ENCODE measurements at regions not wholly inside any gene's neighbourhood (a gene's known extent, or its start where the extent isn't known, plus 50 kb on each side); places are given as distances from the start of the nearest gene placed in this dataset.
"Not testable (repeated sequence)": the region's sequence is repeated elsewhere in the genome, so short reads cannot be mapped to it uniquely, and the experiment has no call there.

DNA sequence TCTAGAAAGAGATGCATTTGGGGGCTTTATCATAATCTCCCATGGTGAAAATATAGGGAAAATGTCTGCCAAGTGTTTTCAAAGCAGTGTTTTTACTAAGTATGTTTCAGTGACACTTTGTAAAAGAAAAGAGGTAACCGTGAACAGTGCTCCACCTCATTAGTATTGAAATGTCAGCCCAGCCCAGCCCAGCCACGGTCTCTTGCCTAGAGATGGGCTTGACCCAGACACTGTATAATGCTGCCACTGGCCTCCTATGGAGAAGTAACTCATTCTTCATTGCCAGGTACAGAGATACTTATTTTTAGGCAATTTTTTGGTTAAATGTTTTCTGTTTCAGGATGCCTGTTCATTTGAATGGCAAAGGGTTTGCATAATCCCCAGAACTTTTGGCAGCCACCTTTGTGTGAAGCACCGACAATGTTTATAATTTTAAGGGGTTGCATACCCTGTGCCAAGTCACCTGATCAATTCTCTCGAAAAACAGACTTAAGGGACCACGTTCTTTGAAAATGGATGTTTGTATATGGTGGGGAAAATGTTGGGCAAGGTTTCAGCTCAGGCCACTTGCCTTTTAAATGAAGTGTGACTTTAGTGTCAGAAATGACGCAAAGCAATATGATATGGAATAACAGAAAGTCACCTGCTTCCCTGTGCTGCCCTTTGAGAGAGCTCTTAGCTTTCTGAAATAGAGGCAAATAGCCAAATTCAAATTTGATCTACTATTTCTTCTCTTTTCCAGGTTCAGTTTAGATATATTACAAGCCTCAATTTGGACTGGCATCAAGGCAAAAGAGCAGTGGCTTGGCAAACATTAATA lies 314.5 kb upstream of the RGPD4 start:
- Histone ChIP-seq H3K36me3 (no peaks in the 10 kb centered on the region), H3K9me3 (no peaks in the 10 kb centered on the region), H3K27me3 (no peaks in the 10 kb centered on the region), H3K4me3 (no peak overlapping the region), H3K27ac (no peak overlapping the region), H3K4me1 (no peaks in the 10 kb centered on the region)
- TF ChIP-seq POLR2A (IDR thresholded peaks at IDR 0.05): no peak
- TF ChIP-seq, protein P1, sequence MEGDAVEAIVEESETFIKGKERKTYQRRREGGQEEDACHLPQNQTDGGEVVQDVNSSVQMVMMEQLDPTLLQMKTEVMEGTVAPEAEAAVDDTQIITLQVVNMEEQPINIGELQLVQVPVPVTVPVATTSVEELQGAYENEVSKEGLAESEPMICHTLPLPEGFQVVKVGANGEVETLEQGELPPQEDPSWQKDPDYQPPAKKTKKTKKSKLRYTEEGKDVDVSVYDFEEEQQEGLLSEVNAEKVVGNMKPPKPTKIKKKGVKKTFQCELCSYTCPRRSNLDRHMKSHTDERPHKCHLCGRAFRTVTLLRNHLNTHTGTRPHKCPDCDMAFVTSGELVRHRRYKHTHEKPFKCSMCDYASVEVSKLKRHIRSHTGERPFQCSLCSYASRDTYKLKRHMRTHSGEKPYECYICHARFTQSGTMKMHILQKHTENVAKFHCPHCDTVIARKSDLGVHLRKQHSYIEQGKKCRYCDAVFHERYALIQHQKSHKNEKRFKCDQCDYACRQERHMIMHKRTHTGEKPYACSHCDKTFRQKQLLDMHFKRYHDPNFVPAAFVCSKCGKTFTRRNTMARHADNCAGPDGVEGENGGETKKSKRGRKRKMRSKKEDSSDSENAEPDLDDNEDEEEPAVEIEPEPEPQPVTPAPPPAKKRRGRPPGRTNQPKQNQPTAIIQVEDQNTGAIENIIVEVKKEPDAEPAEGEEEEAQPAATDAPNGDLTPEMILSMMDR (IDR thresholded peaks at IDR 0.05): no peak
- DNase-seq: no peak
- intact Hi-C loops (cut with DNase I; ENCODE audit: low total_unique reads): no loop called here

DNA sequence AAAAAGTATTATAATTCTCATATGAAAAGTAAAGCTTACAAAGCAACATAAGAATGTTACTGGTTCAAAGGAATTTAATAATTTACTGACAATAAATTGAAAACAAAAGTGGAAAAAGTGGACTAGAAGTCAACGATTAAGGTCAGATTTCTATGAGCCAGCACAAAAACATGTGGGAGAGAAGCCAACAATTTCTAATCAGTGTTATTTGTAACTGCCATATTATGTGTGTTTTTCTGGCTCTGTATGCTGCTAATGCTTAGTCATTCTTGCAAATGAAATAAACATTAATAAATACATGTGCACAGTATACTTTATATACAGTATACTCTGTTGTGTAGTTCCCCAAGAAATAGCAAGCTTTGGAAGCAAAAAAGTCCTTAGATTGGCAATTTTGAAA lies 301.3 kb upstream of the RGPD4 start:
- Histone ChIP-seq H3K27me3 (no peaks in the 10 kb centered on the region), H3K27ac (no peak overlapping the region), H3K36me3 (no peaks in the 10 kb centered on the region), H3K9me3 (no peaks in the 10 kb centered on the region), H3K4me1 (no peaks in the 10 kb centered on the region), H3K4me3 (no peak overlapping the region)
- no peak for DNase-seq
- TF ChIP-seq POLR2A (IDR thresholded peaks at IDR 0.05): no peak
- TF ChIP-seq, protein P1 (IDR thresholded peaks at IDR 0.05): no peak
- intact Hi-C loops (cut with DNase I; ENCODE audit: low total_unique reads): no loop called here

DNA sequence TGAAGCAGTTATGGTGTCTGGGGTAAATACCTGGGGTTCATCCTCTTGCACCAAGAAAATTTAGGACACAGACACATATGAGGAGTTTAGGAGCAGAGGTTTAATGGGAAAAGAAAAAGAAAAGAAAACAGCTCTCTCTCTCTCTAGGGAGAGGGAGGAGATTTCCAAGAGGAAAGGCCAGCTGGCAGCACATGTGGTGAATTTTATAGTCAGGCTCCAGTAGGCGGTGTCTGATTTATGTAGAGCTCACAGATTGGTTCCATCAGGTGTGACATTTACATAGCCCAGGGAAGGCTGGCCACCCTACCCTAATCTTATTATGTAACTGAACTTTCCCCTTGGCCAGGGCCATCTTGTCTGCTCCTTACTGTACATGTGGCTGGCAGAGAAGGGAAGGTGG lies 297.5 kb upstream of the RGPD4 start:
- Histone ChIP-seq H3K36me3 (no peaks in the 10 kb centered on the region), H3K27ac (no peak overlapping the region), H3K9me3 (no peaks in the 10 kb centered on the region), H3K27me3 (no peaks in the 10 kb centered on the region), H3K4me1 (no peaks in the 10 kb centered on the region), H3K4me3 (no peak overlapping the region)
- intact Hi-C loops (cut with DNase I; ENCODE audit: low total_unique reads): no loop called here
- no peak for TF ChIP-seq POLR2A (IDR thresholded peaks at IDR 0.05)
- DNase-seq: no peak

DNA sequence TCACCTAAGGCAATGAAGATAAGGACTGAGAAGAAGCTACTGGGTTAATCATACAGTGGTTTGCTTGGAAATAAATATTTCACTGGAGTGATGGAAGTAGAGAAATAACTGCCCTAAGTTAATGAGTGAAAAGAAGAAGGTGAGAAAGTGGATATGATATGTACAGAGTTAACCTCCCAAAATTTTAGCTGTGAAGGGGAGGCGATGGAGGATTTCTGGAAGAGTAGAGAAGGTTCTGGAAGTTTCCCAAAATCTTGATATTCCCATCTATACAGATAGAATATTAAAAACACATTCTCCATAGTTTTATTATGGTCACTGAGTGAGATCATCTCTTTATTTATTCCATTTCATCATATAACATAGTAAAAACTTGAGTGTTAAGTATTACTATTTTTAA lies 296.6 kb upstream of the RGPD4 start:
- no peak for DNase-seq
- Histone ChIP-seq H3K4me1 (no peaks in the 10 kb centered on the region), H3K36me3 (no peaks in the 10 kb centered on the region), H3K27me3 (no peaks in the 10 kb centered on the region), H3K27ac (no peak overlapping the region), H3K9me3 (no peaks in the 10 kb centered on the region), H3K4me3 (no peak overlapping the region)
- TF ChIP-seq, protein P1 (IDR thresholded peaks at IDR 0.05): no peak
- TF ChIP-seq POLR2A (IDR thresholded peaks at IDR 0.05): no peak
- intact Hi-C loops (cut with DNase I; ENCODE audit: low total_unique reads): no loop called here

DNA sequence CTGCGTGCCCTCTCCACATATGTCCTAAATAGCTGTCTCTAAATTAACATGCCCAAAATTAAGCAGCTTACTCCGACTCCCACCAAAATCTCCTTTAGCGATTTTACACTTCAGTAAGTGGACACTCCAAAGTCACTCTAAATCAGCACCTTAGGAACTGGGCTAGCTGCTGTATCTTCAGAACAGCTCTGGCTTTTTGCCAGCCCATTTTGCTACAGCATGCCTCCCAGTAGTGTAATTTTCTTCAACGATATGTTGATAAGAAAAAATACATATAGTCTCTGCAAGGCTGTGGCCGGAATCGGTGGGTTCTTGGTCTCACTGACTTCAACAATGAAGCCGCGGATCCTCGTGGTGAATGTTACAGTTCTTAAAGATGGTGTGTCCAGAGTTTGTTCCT lies 291.8 kb upstream of the RGPD4 start:
- Histone ChIP-seq H3K27ac (no peak overlapping the region), H3K4me3 (no peak overlapping the region), H3K9me3 (no peaks in the 10 kb centered on the region), H3K27me3 (no peaks in the 10 kb centered on the region), H3K4me1 (no peaks in the 10 kb centered on the region), H3K36me3 (no peaks in the 10 kb centered on the region)
- no peak for TF ChIP-seq POLR2A (IDR thresholded peaks at IDR 0.05)
- TF ChIP-seq, protein P1 (IDR thresholded peaks at IDR 0.05): no peak
- DNase-seq: no peak
- intact Hi-C loops (cut with DNase I; ENCODE audit: low total_unique reads): no loop called here

DNA sequence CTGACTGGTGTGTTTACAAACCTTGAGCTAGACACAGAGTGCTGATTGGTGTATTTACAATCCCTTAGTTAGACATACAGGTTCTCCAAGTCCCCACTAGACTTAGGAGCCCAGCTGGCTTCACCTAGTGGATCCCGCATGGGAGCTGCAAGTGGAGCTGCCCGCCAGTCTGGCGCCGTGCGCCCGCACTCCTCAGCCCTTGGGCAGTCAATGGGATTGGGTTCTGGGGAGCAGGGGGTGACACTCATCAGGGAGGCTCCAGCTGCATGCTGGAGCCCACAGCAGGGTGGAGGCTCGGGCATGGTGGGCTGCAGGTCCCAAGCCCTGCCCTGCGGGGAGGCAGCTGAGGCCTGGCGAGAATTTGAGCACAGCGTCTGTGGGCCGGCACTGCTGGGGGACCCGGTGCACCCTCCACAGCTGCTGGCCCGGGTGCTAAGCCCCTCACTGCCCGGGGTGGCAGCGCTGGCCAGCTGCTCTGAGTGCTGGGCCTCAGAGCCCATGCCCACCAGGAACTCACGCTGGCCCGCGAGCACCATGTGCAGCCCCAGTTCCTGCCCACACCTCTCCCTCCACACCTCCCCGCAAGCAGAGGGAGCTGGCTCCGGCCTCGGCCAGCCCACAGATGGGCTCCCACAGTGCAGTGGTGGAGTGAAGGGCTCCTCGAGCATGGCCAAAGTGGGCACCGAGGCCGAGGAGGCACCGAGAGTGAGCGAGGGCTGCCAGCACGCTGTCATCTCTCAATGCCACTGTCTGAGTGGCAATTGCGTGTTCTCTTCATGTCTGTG lies 290.6 kb upstream of the RGPD4 start:
- H3K9me3 ChIP-seq; H3K4me1 ChIP-seq; H3K27me3 ChIP-seq; DNase-seq; intact Hi-C loops (cut with DNase I; ENCODE audit: low total_unique reads); H3K36me3 ChIP-seq; H3K27ac ChIP-seq; H3K4me3 ChIP-seq: not testable (repeated sequence)

Data from uterus (tissue), 3 donors.